ENCODE measurements at regions not wholly inside any gene's neighbourhood (a gene's known extent, or its start where the extent isn't known, plus 50 kb on each side); places are given as distances from the start of the nearest gene placed in this dataset.

- TF ChIP-seq CTCF (IDR thresholded peaks at IDR 0.05) = no peak
- TF ChIP-seq POLR2A (IDR thresholded peaks at IDR 0.05) = no peak
These were observed 245.4 kb downstream of the ZIC4 start for GRCh38 chr3:147160984-147161383.

All from right lobe of liver (tissue), 4 donors.